K562 (cell line): ENCODE measurements at regions not wholly inside any gene's neighbourhood (a gene's known extent, or its start where the extent isn't known, plus 50 kb on each side); places are given as distances from the start of the nearest gene placed in this dataset.

Experiments used
- CTCF ChIP-seq, 3 experiments: IDR thresholded peaks in 2 of 3; conservative IDR thresholded peaks in 1 of 3; 2 replicates each; pipeline ENCODE4 v1.5.1; 2011 to 2012; ENCODE audit warnings: low read length in 3 of 3, mild to moderate bottlenecking in 3 of 3, control low read depth in 2 of 3, improper control_type of control experiment in 1 of 3, inconsistent platforms in 1 of 3, low read depth in 1 of 3, mixed read lengths in 1 of 3, moderate library complexity in 1 of 3; ENCODE audit not compliant: insufficient read depth in 2 of 3
- EP300 ChIP-seq: IDR thresholded peaks from 2 replicates; pipeline ENCODE4 v1.6.1; 2012; ENCODE audit warnings: low read length, improper control_type of control experiment
- FOXA1 ChIP-seq: fragments of 450-650 bp; IDR thresholded peaks from 2 replicates; pipeline ENCODE4 v1.6.1; 2016; ENCODE audit warnings: mild to moderate bottlenecking, borderline replicate concordance
- MYC ChIP-seq, 2 experiments: fragments of 250-450 bp in 1 of 2; sonication (Bioruptor Pico) in 1 of 2; IDR thresholded peaks; 2 replicates each; pipeline versions ENCODE4 v1.5.1 to v1.6.1; 2012 to 2021; ENCODE audit warnings: low read depth in 2 of 2, borderline replicate concordance in 1 of 2, improper control_type of control experiment in 1 of 2, low read length in 1 of 2, mild to moderate bottlenecking in 1 of 2, moderate library complexity in 1 of 2
- MYNN ChIP-seq, 2 experiments: sonication (generic); formaldehyde crosslinking in 1 of 2; IDR thresholded peaks; 2 replicates each; pipeline versions ENCODE4 v1.5.0 to v1.6.1; 2016 to 2020; ENCODE audit warnings: antibody characterized with exemption in 1 of 2, missing genetic modification reagents in 1 of 2
- NCOR1 ChIP-seq: fragments of 450-650 bp; IDR thresholded peaks from 2 replicates; pipeline ENCODE4 v1.6.1; 2016; ENCODE audit warnings: mild to moderate bottlenecking, moderate library complexity
- POLR2AphosphoS5 ChIP-seq: IDR thresholded peaks from 2 replicates; pipeline ENCODE4 v1.6.1; 2011; ENCODE audit warnings: mild to moderate bottlenecking, low read depth, low read length, moderate library complexity; ENCODE audit not compliant: control insufficient read depth, insufficient read depth
- RFX5 ChIP-seq: IDR thresholded peaks from 2 replicates; pipeline ENCODE4 v1.6.1; 2011; ENCODE audit warnings: low read depth, mild to moderate bottlenecking, improper control_type of control experiment, low read length
- RNF219 ChIP-seq: fragments of 250-450 bp; sonication (Bioruptor Pico); IDR thresholded peaks from 2 replicates; pipeline ENCODE4 v1.5.0; 2022; ENCODE audit warnings: mild to moderate bottlenecking

GRCh38 chr4:177605252-177605651, 163.0 kb upstream of the AGA start:
- TF ChIP-seq EP300 (no peak), FOXA1 (no peak), MYC (IDR thresholded peaks at IDR 0.05; ENCODE audit: low read depth, low read length) (no peak), MYC (CRISPR knock-in tag; IDR thresholded peaks at IDR 0.05; ENCODE audit: borderline replicate concordance, low read depth) (no peak), RFX5 (no peak), RNF219 (CRISPR knock-in tag) (no peak), CTCF (IDR thresholded peaks at IDR 0.05 in 2 of 3, conservative IDR thresholded peaks at IDR 0.05 in 1 of 3; ENCODE audit: insufficient read depth in 2 of 3, low read depth in 1 of 3, low read length in 3 of 3) (no peak), POLR2AphosphoS5 (no peak), MYNN (IDR thresholded peaks at IDR 0.05) (no peak), MYNN (CRISPR knock-in tag; IDR thresholded peaks at IDR 0.05) (no peak), NCOR1 (no peak)
